ENCODE measurements at regions not wholly inside any gene's neighbourhood (a gene's known extent, or its start where the extent isn't known, plus 50 kb on each side); places are given as distances from the start of the nearest gene placed in this dataset.

- no peak for TF ChIP-seq CTCF (conservative IDR thresholded peaks at IDR 0.05; ENCODE audit: low read depth, low read length)
- no peak for TF ChIP-seq POLR2A (IDR thresholded peaks at IDR 0.05; ENCODE audit: low read depth, low read length)
- no peak for TF ChIP-seq RCOR1 (IDR thresholded peaks at IDR 0.05; ENCODE audit: insufficient replicate concordance, low read length)
- TF ChIP-seq MXI1 (IDR thresholded peaks at IDR 0.05; ENCODE audit: borderline replicate concordance, low read depth, low read length), result no peak
- TF ChIP-seq NFE2L2 (IDR thresholded peaks at IDR 0.05; ENCODE audit: low read depth, low read length), result no peak
- TF ChIP-seq ELK1 (IDR thresholded peaks at IDR 0.05; ENCODE audit: borderline replicate concordance, low read depth, low read length), result no peak
- TF ChIP-seq RAD21 (IDR thresholded peaks at IDR 0.05; ENCODE audit: low read length), result no peak
Observed at GRCh38 chr22:48857202-48857805, 970.4 kb downstream of the BRD1 start.

All from IMR-90 (cell line).